H9 (cell line): ENCODE measurements at regions not wholly inside any gene's neighbourhood (a gene's known extent, or its start where the extent isn't known, plus 50 kb on each side); places are given as distances from the start of the nearest gene placed in this dataset.
A peak's percentile ranks its signal among the peaks of the same experiment; 100 is the strongest.
"Not testable (repeated sequence)": the region's sequence is repeated elsewhere in the genome, so short reads cannot be mapped to it uniquely, and the experiment has no call there.

Experiments
- DNase-seq: peaks from one replicate; pipeline ENCODE4 v3.0.0-alpha.2; 2017
- H2AFZ ChIP-seq: one replicate; pipeline ENCODE4 v1.6.1; 2013; ENCODE audit warnings: mild to moderate bottlenecking, low read length, control low read depth, moderate library complexity
- H2AK5ac ChIP-seq: 2 replicates; pipeline ENCODE4 v1.6.1; 2013; ENCODE audit warnings: low read length, control low read depth, mixed read lengths; ENCODE audit not compliant: insufficient read length
- H2BK120ac ChIP-seq: one replicate; pipeline ENCODE4 v1.6.1; 2013; ENCODE audit warnings: low read depth, mild to moderate bottlenecking, low read length, control low read depth, inconsistent platforms; ENCODE audit not compliant: poor library complexity, severe bottlenecking
- H2BK12ac ChIP-seq: 2 replicates; pipeline ENCODE4 v1.6.1; 2013; ENCODE audit warnings: low read length, control low read depth, mixed read lengths, low read depth; ENCODE audit not compliant: insufficient read length
- H2BK15ac ChIP-seq: 2 replicates; pipeline ENCODE4 v1.6.1; 2013; ENCODE audit warnings: low read depth, low read length, control low read depth
- H2BK20ac ChIP-seq: one replicate; pipeline ENCODE4 v1.6.1; 2013; ENCODE audit warnings: low read depth, mild to moderate bottlenecking, low read length, control low read depth, inconsistent platforms; ENCODE audit not compliant: poor library complexity, severe bottlenecking
- H2BK5ac ChIP-seq: 2 replicates; pipeline ENCODE4 v1.6.1; 2013; ENCODE audit warnings: low read length, control low read depth, mixed read lengths; ENCODE audit not compliant: insufficient read length
- H3K14ac ChIP-seq: 2 replicates; pipeline ENCODE4 v1.6.1; 2013; ENCODE audit warnings: low read length, control low read depth; ENCODE audit not compliant: insufficient read depth
- H3K18ac ChIP-seq: 2 replicates; pipeline ENCODE4 v1.6.1; 2013; ENCODE audit warnings: low read depth, mild to moderate bottlenecking, mixed read lengths, low read length, control low read depth; ENCODE audit not compliant: insufficient read length
- H3K23ac ChIP-seq: 2 replicates; pipeline ENCODE4 v1.6.1; 2013; ENCODE audit warnings: low read length, control low read depth, mixed read lengths, low read depth; ENCODE audit not compliant: insufficient read length
- H3K23me2 ChIP-seq: 2 replicates; pipeline ENCODE4 v1.6.1; 2013; ENCODE audit warnings: low read depth, mild to moderate bottlenecking, mixed read lengths, low read length, control low read depth; ENCODE audit not compliant: insufficient read length, poor library complexity, severe bottlenecking
- H3K27ac ChIP-seq: 2 replicates; pipeline ENCODE4 v1.5.1; 2013; ENCODE audit warnings: low read length, control low read depth, mixed read lengths, low read depth; ENCODE audit not compliant: insufficient read length
- H3K27me3 ChIP-seq: 2 replicates; pipeline ENCODE4 v1.6.1; 2013; ENCODE audit warnings: low read length, control low read depth, inconsistent platforms; ENCODE audit not compliant: insufficient read depth
- H3K4ac ChIP-seq: 2 replicates; pipeline ENCODE4 v1.6.1; 2013; ENCODE audit warnings: low read depth, mild to moderate bottlenecking, control low read depth, inconsistent platforms, low read length, moderate library complexity
- H3K4me1 ChIP-seq: 2 replicates; pipeline ENCODE4 v1.6.1; 2013; ENCODE audit warnings: low read length, control low read depth, inconsistent platforms; ENCODE audit not compliant: insufficient read depth
- H3K4me2 ChIP-seq: 2 replicates; pipeline ENCODE4 v1.6.1; 2013; ENCODE audit warnings: low read length, control low read depth, mixed read lengths; ENCODE audit not compliant: insufficient read length, insufficient read depth
- H3K56ac ChIP-seq: 2 replicates; pipeline ENCODE4 v1.6.1; 2013; ENCODE audit warnings: low read depth, mild to moderate bottlenecking, mixed read lengths, low read length, control low read depth; ENCODE audit not compliant: insufficient read length
- H3K79me1 ChIP-seq: 2 replicates; pipeline ENCODE4 v1.6.1; 2013; ENCODE audit warnings: low read depth, mild to moderate bottlenecking, moderate library complexity, low read length, control low read depth, inconsistent platforms; ENCODE audit not compliant: insufficient read depth, poor library complexity, severe bottlenecking
- H3K79me2 ChIP-seq: 2 replicates; pipeline ENCODE4 v1.6.1; 2013; ENCODE audit warnings: low read length, control low read depth, inconsistent platforms; ENCODE audit not compliant: insufficient read depth
- H3K9ac ChIP-seq: 2 replicates; pipeline ENCODE4 v1.6.1; 2013; ENCODE audit warnings: low read length, control low read depth, mixed read lengths; ENCODE audit not compliant: insufficient read length; ENCODE audit errors: extremely low read depth
- H3K9me3 ChIP-seq: one replicate; pipeline ENCODE4 v1.6.1; 2013; ENCODE audit warnings: low read depth, low read length, inconsistent platforms; ENCODE audit not compliant: control insufficient read depth
- H3T11ph ChIP-seq: one replicate; pipeline ENCODE4 v1.6.1; 2013; ENCODE audit warnings: mild to moderate bottlenecking, low read length, control low read depth, inconsistent platforms
- H4K20me1 ChIP-seq: one replicate; pipeline ENCODE4 v1.6.1; 2013; ENCODE audit not compliant: control insufficient read depth, insufficient read length, insufficient read depth
- H4K5ac ChIP-seq: 2 replicates; pipeline ENCODE4 v1.6.1; 2013; ENCODE audit warnings: low read depth, mild to moderate bottlenecking, mixed read lengths, low read length, control low read depth; ENCODE audit not compliant: insufficient read length
- H4K8ac ChIP-seq: replicated peaks from 2 replicates; pipeline ENCODE4 v1.6.1; 2013; ENCODE audit warnings: low read length, control low read depth, mixed read lengths, low read depth; ENCODE audit not compliant: insufficient read length
- H4K91ac ChIP-seq: 2 replicates; pipeline ENCODE4 v1.6.1; 2013; ENCODE audit warnings: low read depth, mild to moderate bottlenecking, moderate library complexity, mixed read lengths, low read length, control low read depth; ENCODE audit not compliant: insufficient read length
- H3K27ac Mint-ChIP-seq, 3 experiments: 2 replicates in 2 of 3; 3 replicates in 1 of 3; pipeline ENCODE4 v1.8.0; 2020 to 2021; ENCODE audit warnings: mixed read lengths in 3 of 3, mild to moderate bottlenecking in 1 of 3, moderate library complexity in 1 of 3
- H3K27me3 Mint-ChIP-seq: 2 replicates; pipeline ENCODE4 v1.8.0; 2021; ENCODE audit warnings: low read depth, mild to moderate bottlenecking, moderate library complexity, mixed read lengths
- H3K36me3 Mint-ChIP-seq, 3 experiments: 2 replicates in 2 of 3; 3 replicates in 1 of 3; pipeline ENCODE4 v1.8.0; 2020 to 2021; ENCODE audit warnings: low read depth in 3 of 3, mixed read lengths in 3 of 3; ENCODE audit not compliant: insufficient read depth in 1 of 3
- H3K4me1 Mint-ChIP-seq, 2 experiments: 2 replicates each; pipeline ENCODE4 v1.8.0; 2020; ENCODE audit warnings: mixed read lengths in 2 of 2
- H3K4me3 Mint-ChIP-seq, 2 experiments: 2 replicates in 1 of 2; 3 replicates in 1 of 2; pipeline ENCODE4 v1.8.0; 2020 to 2021; ENCODE audit warnings: mild to moderate bottlenecking in 2 of 2, mixed read lengths in 2 of 2, moderate library complexity in 1 of 2
- H3K9me3 Mint-ChIP-seq, 2 experiments: 2 replicates in 1 of 2; 3 replicates in 1 of 2; pipeline ENCODE4 v1.8.0; 2020; ENCODE audit warnings: mild to moderate bottlenecking in 2 of 2, mixed read lengths in 2 of 2, moderate library complexity in 1 of 2
- WGBS: extraction: QIAGEN DNeasy Blood & Tissue Kit; methylation state at CpG from one replicate; pipeline ENCODE4 v1.1.7; 2013; ENCODE audit warnings: missing lambda C conversion rate, low lambda C conversion rate, mixed read lengths; ENCODE audit not compliant: insufficient read length; ENCODE audit errors: extremely low coverage; 5-methylcytosine and 5-hydroxymethylcytosine counted together
- TF ChIP-seq, protein P1 (sequence below): fragments of 200-600 bp; sonication (generic); conservative IDR thresholded peaks from 3 replicates; pipeline ENCODE4 v1.8.0; 2021; ENCODE audit warnings: antibody characterized with exemption, mild to moderate bottlenecking

DNA sequence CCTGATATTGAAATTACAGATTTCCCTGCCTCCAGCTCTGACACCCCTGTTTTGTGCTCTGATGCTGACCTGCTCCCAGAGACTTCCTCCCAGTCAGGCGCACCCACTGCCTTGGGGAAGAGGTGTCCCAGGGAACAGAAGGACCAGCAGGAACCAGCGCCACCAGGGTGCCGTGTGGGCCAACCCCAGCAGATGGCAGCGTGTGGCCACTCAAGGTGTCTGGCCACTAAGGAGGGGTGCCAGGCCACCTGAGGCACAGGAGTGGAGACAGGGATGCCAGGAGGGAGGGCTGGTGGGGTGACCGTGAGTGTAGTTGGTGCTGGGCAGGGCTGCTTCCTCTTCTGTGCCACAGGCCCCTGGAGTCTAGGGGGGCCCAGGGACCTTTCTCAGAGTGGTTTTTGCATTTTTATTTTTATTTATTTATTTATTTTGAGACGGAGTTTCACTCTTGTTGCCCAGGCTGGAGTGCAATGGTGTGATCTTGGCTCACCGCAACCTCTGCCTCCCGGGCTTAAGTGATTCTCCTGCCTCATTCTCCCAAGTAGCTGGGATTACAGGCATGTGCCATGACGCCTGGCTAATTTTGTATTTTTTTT is 56.0 kb downstream of the TEX44 start:
- Histone ChIP-seq H3K23ac (no peak overlapping the region), H3K9me3 (no peaks in the 10 kb centered on the region), H2BK120ac (no peak overlapping the region), H2AK5ac (no peak overlapping the region), H2BK15ac (no peak overlapping the region), H3K14ac (no peak overlapping the region), H3K27ac (no peak overlapping the region), H4K91ac (no peak overlapping the region), H3K9ac (no peak overlapping the region), H3K79me1 (no peaks in the 10 kb centered on the region), H2BK20ac (no peak overlapping the region), H4K8ac (no peak overlapping the region), H3K23me2 (peaks cover 3% of the 10 kb centered on the region), H4K20me1 (peaks cover 3% of the 10 kb centered on the region), H2BK5ac (no peak overlapping the region), H3K4me1 (peaks cover 2% of the 10 kb centered on the region; the same call in 1 of the 2 replicates), H4K5ac (no peak overlapping the region), H2AFZ (no peak overlapping the region), H3K56ac (no peak overlapping the region), H3K18ac (peak overlapping the region; percentile 21), H3T11ph (no peak overlapping the region), H3K27me3 (no peaks in the 10 kb centered on the region), H3K4me2 (no peak overlapping the region), H3K79me2 (no peaks in the 10 kb centered on the region), H2BK12ac (no peak overlapping the region), H3K4ac (no peak overlapping the region)
- Mint-ChIP-seq H3K4me1 (peaks cover 19 to 26% of the 10 kb centered on the region in 2 experiments), H3K27ac (peak overlapping the region in 2 of 3 experiments; percentile 58 to 92; a peak in 2 of 7 replicates), H3K36me3 (no peaks in the 10 kb centered on the region; a peak in 1 of 7 replicates), H3K9me3 (no peaks in the 10 kb centered on the region), H3K27me3 (no peaks in the 10 kb centered on the region; the same call in 1 of the 2 replicates), H3K4me3 (no peak overlapping the region)
- peak; percentile 86 for DNase-seq
- TF ChIP-seq, protein P1, sequence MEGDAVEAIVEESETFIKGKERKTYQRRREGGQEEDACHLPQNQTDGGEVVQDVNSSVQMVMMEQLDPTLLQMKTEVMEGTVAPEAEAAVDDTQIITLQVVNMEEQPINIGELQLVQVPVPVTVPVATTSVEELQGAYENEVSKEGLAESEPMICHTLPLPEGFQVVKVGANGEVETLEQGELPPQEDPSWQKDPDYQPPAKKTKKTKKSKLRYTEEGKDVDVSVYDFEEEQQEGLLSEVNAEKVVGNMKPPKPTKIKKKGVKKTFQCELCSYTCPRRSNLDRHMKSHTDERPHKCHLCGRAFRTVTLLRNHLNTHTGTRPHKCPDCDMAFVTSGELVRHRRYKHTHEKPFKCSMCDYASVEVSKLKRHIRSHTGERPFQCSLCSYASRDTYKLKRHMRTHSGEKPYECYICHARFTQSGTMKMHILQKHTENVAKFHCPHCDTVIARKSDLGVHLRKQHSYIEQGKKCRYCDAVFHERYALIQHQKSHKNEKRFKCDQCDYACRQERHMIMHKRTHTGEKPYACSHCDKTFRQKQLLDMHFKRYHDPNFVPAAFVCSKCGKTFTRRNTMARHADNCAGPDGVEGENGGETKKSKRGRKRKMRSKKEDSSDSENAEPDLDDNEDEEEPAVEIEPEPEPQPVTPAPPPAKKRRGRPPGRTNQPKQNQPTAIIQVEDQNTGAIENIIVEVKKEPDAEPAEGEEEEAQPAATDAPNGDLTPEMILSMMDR, result peak; percentile 74
- WGBS, result no CpG with 5 or more reads among the region's 9 CpGs

DNA sequence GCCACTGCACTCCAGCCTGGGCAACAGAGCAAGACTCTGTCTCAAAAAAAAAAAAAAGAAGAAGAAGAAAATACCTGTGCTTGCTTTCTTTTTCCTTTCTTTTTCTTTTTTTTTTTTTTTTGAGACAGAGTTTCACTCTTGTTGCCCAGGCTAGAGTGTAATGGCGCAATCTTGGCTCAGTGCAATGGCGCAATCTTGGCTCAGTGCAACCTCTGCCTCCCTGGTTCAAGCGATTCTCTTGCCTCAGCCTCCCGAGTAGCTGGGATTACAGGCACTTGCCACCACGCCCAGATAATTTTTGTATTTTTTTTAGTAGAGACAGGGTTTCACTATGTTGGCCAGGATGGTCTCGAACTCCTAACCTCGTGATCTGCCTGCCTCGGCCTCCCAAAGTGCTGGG is 56.8 kb upstream of the PTMA start:
- H3K79me2 ChIP-seq, H4K91ac ChIP-seq, H3K36me3 Mint-ChIP-seq, H2BK20ac ChIP-seq, H2BK120ac ChIP-seq, H3K18ac ChIP-seq, H3K4me3 Mint-ChIP-seq, H2AFZ ChIP-seq, H3T11ph ChIP-seq, H3K9me3 ChIP-seq, H3K79me1 ChIP-seq, H2BK12ac ChIP-seq, H3K9me3 Mint-ChIP-seq, H3K4ac ChIP-seq, H3K4me1 ChIP-seq, H3K27me3 Mint-ChIP-seq, H2AK5ac ChIP-seq, H4K5ac ChIP-seq, H3K56ac ChIP-seq, DNase-seq, H2BK15ac ChIP-seq, H3K23me2 ChIP-seq, H3K9ac ChIP-seq, H3K27ac Mint-ChIP-seq, H3K27ac ChIP-seq, H4K8ac ChIP-seq, H4K20me1 ChIP-seq, H3K4me2 ChIP-seq, H3K27me3 ChIP-seq, H3K14ac ChIP-seq, H2BK5ac ChIP-seq, H3K23ac ChIP-seq: not testable (repeated sequence)
- WGBS, result no CpG with 5 or more reads among the region's 8 CpGs
- peaks cover 17 to 22% of the 10 kb centered on the region in 2 experiments for H3K4me1 Mint-ChIP-seq
